NB4 (cell line): ENCODE measurements at regions not wholly inside any gene's neighbourhood (a gene's known extent, or its start where the extent isn't known, plus 50 kb on each side); places are given as distances from the start of the nearest gene placed in this dataset.

Experiments used
- POLR2A ChIP-seq: IDR thresholded peaks from 2 replicates; pipeline ENCODE4 v1.6.1; 2011; ENCODE audit warnings: mild to moderate bottlenecking; ENCODE audit not compliant: insufficient read length; ENCODE audit errors: extremely low read depth
- TF ChIP-seq, protein P1 (sequence below): IDR thresholded peaks from one replicate; pipeline ENCODE4 v1.5.1; 2012; ENCODE audit warnings: low read depth, low read length

DNA sequence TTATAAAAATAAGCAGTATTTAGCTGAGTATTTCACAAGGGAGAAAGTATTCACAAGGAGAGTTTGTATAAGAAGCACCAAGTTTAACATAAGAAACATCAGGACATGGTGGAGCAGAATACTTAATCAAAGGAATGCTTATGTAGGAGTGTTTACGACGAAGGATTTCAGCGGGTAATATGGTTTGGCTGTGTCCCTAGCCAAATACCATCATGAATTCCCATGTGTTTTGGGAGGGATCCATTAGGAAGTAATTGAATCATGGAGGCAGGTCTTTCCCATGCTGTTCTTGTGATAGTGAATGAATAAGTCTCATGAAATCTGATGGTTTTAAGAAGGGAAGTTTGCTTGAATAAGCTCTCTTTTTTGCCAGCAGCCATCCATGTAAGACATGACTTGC lies 1099.1 kb upstream of the ADGRB3 start:
- TF ChIP-seq, protein P1, sequence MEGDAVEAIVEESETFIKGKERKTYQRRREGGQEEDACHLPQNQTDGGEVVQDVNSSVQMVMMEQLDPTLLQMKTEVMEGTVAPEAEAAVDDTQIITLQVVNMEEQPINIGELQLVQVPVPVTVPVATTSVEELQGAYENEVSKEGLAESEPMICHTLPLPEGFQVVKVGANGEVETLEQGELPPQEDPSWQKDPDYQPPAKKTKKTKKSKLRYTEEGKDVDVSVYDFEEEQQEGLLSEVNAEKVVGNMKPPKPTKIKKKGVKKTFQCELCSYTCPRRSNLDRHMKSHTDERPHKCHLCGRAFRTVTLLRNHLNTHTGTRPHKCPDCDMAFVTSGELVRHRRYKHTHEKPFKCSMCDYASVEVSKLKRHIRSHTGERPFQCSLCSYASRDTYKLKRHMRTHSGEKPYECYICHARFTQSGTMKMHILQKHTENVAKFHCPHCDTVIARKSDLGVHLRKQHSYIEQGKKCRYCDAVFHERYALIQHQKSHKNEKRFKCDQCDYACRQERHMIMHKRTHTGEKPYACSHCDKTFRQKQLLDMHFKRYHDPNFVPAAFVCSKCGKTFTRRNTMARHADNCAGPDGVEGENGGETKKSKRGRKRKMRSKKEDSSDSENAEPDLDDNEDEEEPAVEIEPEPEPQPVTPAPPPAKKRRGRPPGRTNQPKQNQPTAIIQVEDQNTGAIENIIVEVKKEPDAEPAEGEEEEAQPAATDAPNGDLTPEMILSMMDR: no peak
- TF ChIP-seq POLR2A: no peak
